ENCODE measurements at regions not wholly inside any gene's neighbourhood (a gene's known extent, or its start where the extent isn't known, plus 50 kb on each side); places are given as distances from the start of the nearest gene placed in this dataset.

- peaks cover 11% of the 10 kb centered on the region for H3K9me3 ChIP-seq (ENCODE audit: low read length)
- ChIA-PET POLR2A (no interaction called here), CTCF (ENCODE audit: low intra/inter-chr PET ratio, low total read pairs) (no interaction called here)
- H3K4me3 ChIP-seq (replicated peaks in 1 of 3; ENCODE audit: insufficient read depth in 1 of 3, low read depth in 2 of 3, low read length in 3 of 3) = no peak overlapping the region
- no peak overlapping the region for H3K27ac ChIP-seq (ENCODE audit: extremely low read length, insufficient read depth, low read length)
- intact Hi-C loops (cut with micrococcal nuclease; ENCODE audit: unreplicated experiment) = no loop called here
- H3K36me3 ChIP-seq (replicated peaks in 1 of 2; ENCODE audit: control insufficient read depth in 1 of 2, insufficient read depth in 2 of 2, low read length in 2 of 2) = no peaks in the 10 kb centered on the region
- ATAC-seq (no peak), DNase-seq (ENCODE audit: low spot score) (no peak), FAIRE-seq (no peak)
- no peaks in the 10 kb centered on the region for H3K4me1 ChIP-seq (ENCODE audit: insufficient read depth, low read length)
- TF ChIP-seq JUN (CRISPR knock-in tag; IDR thresholded peaks at IDR 0.05) = no peak
- no peak for TF ChIP-seq MTF1 (CRISPR knock-in tag; IDR thresholded peaks at IDR 0.05)
- TF ChIP-seq TERF1 (CRISPR knock-in tag; IDR thresholded peaks at IDR 0.05) = no peak
- no peak for TF ChIP-seq BHLHE40 (IDR thresholded peaks at IDR 0.05; ENCODE audit: low read length)
- TF ChIP-seq SNAI1 (CRISPR knock-in tag; IDR thresholded peaks at IDR 0.05; ENCODE audit: borderline replicate concordance) = no peak
- no peak for TF ChIP-seq POLR2A (IDR thresholded peaks at IDR 0.05; ENCODE audit: insufficient read depth in 1 of 2, low read depth in 2 of 2, low read length in 2 of 2)
- TF ChIP-seq NCOR1 (IDR thresholded peaks at IDR 0.05; ENCODE audit: borderline replicate concordance, low read length) = no peak
- TF ChIP-seq ZNF10 (CRISPR knock-in tag; IDR thresholded peaks at IDR 0.05; ENCODE audit: borderline replicate concordance, low read depth) = no peak
- TF ChIP-seq ZNF629 (CRISPR knock-in tag; conservative IDR thresholded peaks at IDR 0.05) = no peak
- no peak for TF ChIP-seq ZFP36L2 (CRISPR knock-in tag; IDR thresholded peaks at IDR 0.05)
- TF ChIP-seq MEIS2 (CRISPR knock-in tag; IDR thresholded peaks at IDR 0.05) = no peak
- no peak for TF ChIP-seq MATR3 (CRISPR knock-in tag; IDR thresholded peaks at IDR 0.05)
- TF ChIP-seq ZKSCAN5 (CRISPR knock-in tag; IDR thresholded peaks at IDR 0.05) = no peak
- TF ChIP-seq ZNF260 (CRISPR knock-in tag; IDR thresholded peaks at IDR 0.05; ENCODE audit: borderline replicate concordance, low read depth) = no peak
- TF ChIP-seq DZIP1 (CRISPR knock-in tag; IDR thresholded peaks at IDR 0.05) = no peak
- TF ChIP-seq ZNF670 (CRISPR knock-in tag; IDR thresholded peaks at IDR 0.05; ENCODE audit: borderline replicate concordance) = no peak
- no peak for TF ChIP-seq JUND (CRISPR knock-in tag; IDR thresholded peaks at IDR 0.05)
- TF ChIP-seq ZBTB46 (CRISPR knock-in tag; IDR thresholded peaks at IDR 0.05; ENCODE audit: borderline replicate concordance) = no peak
- no peak for TF ChIP-seq ZNF570 (CRISPR knock-in tag; IDR thresholded peaks at IDR 0.05; ENCODE audit: borderline replicate concordance)
- no peaks in the 10 kb centered on the region for H3K27me3 ChIP-seq (ENCODE audit: control insufficient read depth in 1 of 2, insufficient read depth in 2 of 2, low read length in 2 of 2)
- no TSS peak for BruUV-seq (replicated peaks)
- no peak overlapping the region for H2AFZ ChIP-seq (ENCODE audit: low read length)
- H3K4me2 ChIP-seq (ENCODE audit: low read depth, low read length) = no peak overlapping the region
- no peak overlapping the region for H3K9ac ChIP-seq (ENCODE audit: insufficient read depth, low read depth, low read length)
- 0% methylated on average over 2 of the region's 2 CpGs for WGBS (ENCODE audit: low lambda C conversion rate)
- no peaks in the 10 kb centered on the region for H3K79me2 ChIP-seq (ENCODE audit: insufficient read depth, low read length)
- no peaks in the 10 kb centered on the region for H4K20me1 ChIP-seq (ENCODE audit: insufficient read depth, low read length)
- in situ Hi-C loops (cut with HindIII; ENCODE audit: extremely low pct_ligation_motif_present, low pct_unique_long_range_greater_than_20kb) = no loop called here
Observed at GRCh38 chr14:87783071-87783470, 209.9 kb downstream of the GALC start.
